ENCODE measurements at regions not wholly inside any gene's neighbourhood (a gene's known extent, or its start where the extent isn't known, plus 50 kb on each side); places are given as distances from the start of the nearest gene placed in this dataset.

DNA sequence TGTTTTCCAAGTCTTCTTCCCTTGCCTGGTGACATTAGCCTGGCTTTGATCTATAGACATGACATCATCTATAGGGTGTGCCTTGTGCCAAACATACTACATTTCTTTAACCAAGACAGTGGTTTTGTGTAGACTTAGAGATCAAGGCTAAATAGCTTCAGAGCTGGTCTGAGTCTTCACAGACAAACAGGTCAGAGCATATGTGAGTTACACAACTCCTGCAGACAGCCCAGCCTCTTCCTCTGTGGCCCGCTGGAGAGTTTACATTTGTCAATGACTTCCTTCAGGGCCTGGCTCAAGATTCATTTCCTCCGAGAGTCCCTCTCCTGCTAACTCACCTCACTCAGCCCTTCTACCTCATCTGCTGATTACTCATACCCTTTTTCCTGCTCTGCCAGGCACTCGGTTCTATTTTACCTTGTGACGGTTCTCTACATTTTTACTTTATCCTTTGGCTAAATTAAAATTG lies 73.1 kb upstream of the TANC2 start:
- H3K4me3 Mint-ChIP-seq, result no peak overlapping the region
- H3K36me3 Mint-ChIP-seq (ENCODE audit: insufficient read depth), result no peaks in the 10 kb centered on the region
- peaks cover 7% of the 10 kb centered on the region for H3K4me1 Mint-ChIP-seq (ENCODE audit: low read depth)
- H3K27me3 Mint-ChIP-seq (ENCODE audit: low read depth), result peaks cover 2% of the 10 kb centered on the region
- H3K9me3 Mint-ChIP-seq, result peaks cover 9% of the 10 kb centered on the region
- peak; percentile 60 to 80 for ATAC-seq
- no peak for DNase-seq

- ATAC-seq, result no peak
- Mint-ChIP-seq H3K27me3 (ENCODE audit: low read depth) (peaks cover 5% of the 10 kb centered on the region), H3K36me3 (ENCODE audit: insufficient read depth) (no peaks in the 10 kb centered on the region), H3K4me3 (no peak overlapping the region), H3K9me3 (peaks cover 9% of the 10 kb centered on the region), H3K4me1 (ENCODE audit: low read depth) (peaks cover 7% of the 10 kb centered on the region)
- no peak for DNase-seq
These were observed 73.9 kb upstream of the TANC2 start for GRCh38 chr17:62892061-62892675.

- no peak overlapping the region for H3K4me3 Mint-ChIP-seq
- H3K36me3 Mint-ChIP-seq (ENCODE audit: insufficient read depth), result no peaks in the 10 kb centered on the region
- ATAC-seq, result no peak
- H3K4me1 Mint-ChIP-seq (ENCODE audit: low read depth), result peaks cover 7% of the 10 kb centered on the region
- peaks cover 5% of the 10 kb centered on the region for H3K27me3 Mint-ChIP-seq (ENCODE audit: low read depth)
- H3K9me3 Mint-ChIP-seq, result peaks cover 9% of the 10 kb centered on the region
- no peak for DNase-seq
These were observed 74.4 kb upstream of the TANC2 start for GRCh38 chr17:62891659-62892058.

- Mint-ChIP-seq H3K27me3 (ENCODE audit: low read depth) (peaks cover 9% of the 10 kb centered on the region), H3K9me3 (peaks cover 9% of the 10 kb centered on the region), H3K4me1 (ENCODE audit: low read depth) (peaks cover 7% of the 10 kb centered on the region), H3K4me3 (no peak overlapping the region), H3K36me3 (ENCODE audit: insufficient read depth) (no peaks in the 10 kb centered on the region)
- DNase-seq, result no peak
- ATAC-seq, result no peak
These were observed 77.3 kb upstream of the TANC2 start for GRCh38 chr17:62888765-62889164.

DNA sequence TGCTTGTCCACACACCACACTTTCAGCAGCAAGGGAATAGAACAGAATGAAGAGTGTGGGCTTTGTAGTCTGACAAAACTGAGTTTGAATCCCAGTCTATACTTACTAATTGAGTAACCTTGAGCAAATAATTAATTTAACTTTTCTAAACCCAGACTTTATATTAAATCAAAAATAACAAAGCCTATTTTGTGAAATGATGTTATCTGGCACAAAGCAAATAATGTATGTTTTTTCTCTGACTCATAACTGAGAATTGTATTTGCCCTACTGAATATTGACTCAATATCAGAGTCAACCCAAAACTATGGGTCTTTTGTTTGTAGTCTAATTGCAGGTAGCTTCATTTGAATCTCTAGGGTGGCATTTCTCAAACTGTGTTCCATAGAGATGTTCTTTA lies 77.9 kb upstream of the TANC2 start:
- H3K27me3 Mint-ChIP-seq (ENCODE audit: low read depth), result peaks cover 9% of the 10 kb centered on the region
- H3K36me3 Mint-ChIP-seq (ENCODE audit: insufficient read depth), result no peaks in the 10 kb centered on the region
- no peak for ATAC-seq
- no peak overlapping the region for H3K4me3 Mint-ChIP-seq
- no peak for DNase-seq
- peaks cover 9% of the 10 kb centered on the region for H3K9me3 Mint-ChIP-seq
- H3K4me1 Mint-ChIP-seq (ENCODE audit: low read depth), result peaks cover 7% of the 10 kb centered on the region

GRCh38 chr17:62887437-62887836 lies 78.6 kb upstream of the TANC2 start:
- ATAC-seq (no peak), DNase-seq (no peak)
- peaks cover under 1% of the 10 kb centered on the region for H3K4me1 Mint-ChIP-seq (ENCODE audit: low read depth)
- H3K9me3 Mint-ChIP-seq, result peaks cover 9% of the 10 kb centered on the region
- no peak overlapping the region for H3K4me3 Mint-ChIP-seq
- no peaks in the 10 kb centered on the region for H3K36me3 Mint-ChIP-seq (ENCODE audit: insufficient read depth)
- peaks cover 9% of the 10 kb centered on the region for H3K27me3 Mint-ChIP-seq (ENCODE audit: low read depth)

DNA sequence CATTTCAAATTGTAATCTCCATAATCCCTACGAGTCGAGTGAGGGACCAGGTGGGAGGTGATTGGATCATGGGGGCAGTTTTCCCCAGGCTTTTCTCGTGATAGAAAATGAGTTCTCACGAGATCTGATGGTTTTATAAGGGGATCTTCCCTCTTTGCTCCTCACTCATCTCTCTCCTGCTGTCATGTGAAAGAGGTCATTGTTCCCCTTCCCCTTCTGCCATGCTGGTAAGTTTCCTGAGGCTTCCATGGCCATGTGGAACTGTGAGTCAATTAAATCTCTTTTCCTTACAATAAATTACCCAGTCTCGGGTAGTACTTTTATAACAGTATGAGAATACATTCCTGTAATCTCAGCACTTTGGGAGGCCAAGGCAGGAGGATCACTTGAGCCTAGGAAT lies 76.7 kb upstream of the MARCHF10 start:
- peaks cover 11% of the 10 kb centered on the region for H3K27me3 Mint-ChIP-seq (ENCODE audit: low read depth)
- no peak for DNase-seq
- ATAC-seq, result no peak
- peaks cover 9% of the 10 kb centered on the region for H3K9me3 Mint-ChIP-seq
- no peak overlapping the region for H3K4me3 Mint-ChIP-seq
- H3K36me3 Mint-ChIP-seq (ENCODE audit: insufficient read depth), result no peaks in the 10 kb centered on the region
- no peaks in the 10 kb centered on the region for H3K4me1 Mint-ChIP-seq (ENCODE audit: low read depth)

DNA sequence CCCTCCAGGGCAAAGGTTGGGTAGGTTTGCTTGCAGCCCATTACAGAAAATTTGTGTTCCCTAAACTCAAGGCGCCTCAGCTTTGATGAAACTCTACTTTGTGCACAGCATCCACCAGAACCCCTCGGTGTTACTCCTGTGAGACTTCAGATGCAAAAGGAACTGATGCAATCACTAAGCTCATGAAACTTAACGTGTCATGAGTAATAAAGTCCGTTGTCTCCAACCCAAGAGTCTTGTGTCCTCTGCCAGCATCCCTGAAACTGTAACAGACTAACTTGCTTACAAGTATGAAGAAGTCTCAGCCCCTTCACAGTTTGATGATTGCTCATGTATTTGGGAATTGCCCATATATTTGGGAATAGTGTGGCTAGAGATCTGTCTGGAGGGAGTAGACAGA lies 74.8 kb upstream of the MARCHF10 start:
- H3K9me3 Mint-ChIP-seq, result no peaks in the 10 kb centered on the region
- no peak for DNase-seq
- H3K27me3 Mint-ChIP-seq (ENCODE audit: low read depth), result peaks cover 12% of the 10 kb centered on the region
- no peak for ATAC-seq
- H3K4me3 Mint-ChIP-seq, result no peak overlapping the region
- no peaks in the 10 kb centered on the region for H3K36me3 Mint-ChIP-seq (ENCODE audit: insufficient read depth)
- H3K4me1 Mint-ChIP-seq (ENCODE audit: low read depth), result no peaks in the 10 kb centered on the region

GRCh38 chr17:62882284-62882683 lies 74.2 kb upstream of the MARCHF10 start:
- Mint-ChIP-seq H3K36me3 (ENCODE audit: insufficient read depth) (no peaks in the 10 kb centered on the region), H3K9me3 (no peaks in the 10 kb centered on the region), H3K4me1 (ENCODE audit: low read depth) (no peaks in the 10 kb centered on the region), H3K27me3 (ENCODE audit: low read depth) (peaks cover 9% of the 10 kb centered on the region), H3K4me3 (no peak overlapping the region)
- DNase-seq (no peak), ATAC-seq (no peak)

DNA sequence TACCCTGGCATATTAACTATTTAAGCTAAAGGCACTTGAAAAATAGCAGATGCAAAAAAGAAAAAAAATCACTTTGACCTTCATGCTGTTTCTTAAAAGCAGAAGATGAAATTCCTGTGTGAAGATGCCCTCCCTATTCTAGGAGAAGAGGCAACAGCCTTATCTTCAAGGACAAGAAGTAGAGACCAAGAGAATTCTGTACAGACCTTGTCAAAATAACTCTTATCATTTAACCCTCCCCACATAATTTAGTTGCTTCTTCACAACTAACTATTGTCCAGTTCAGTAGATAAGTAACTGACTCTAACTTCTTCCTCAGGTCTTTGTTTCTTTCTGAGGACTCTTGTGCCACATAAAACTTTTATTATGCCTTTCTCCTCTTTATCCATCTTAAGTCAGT lies 72.0 kb upstream of the MARCHF10 start:
- Mint-ChIP-seq H3K4me1 (ENCODE audit: low read depth) (no peaks in the 10 kb centered on the region), H3K36me3 (ENCODE audit: insufficient read depth) (no peaks in the 10 kb centered on the region), H3K4me3 (no peak overlapping the region), H3K9me3 (no peaks in the 10 kb centered on the region), H3K27me3 (ENCODE audit: low read depth) (peaks cover 14% of the 10 kb centered on the region)
- ATAC-seq, result no peak
- DNase-seq, result no peak

GRCh38 chr17:62876673-62877405 lies 68.7 kb upstream of the MARCHF10 start:
- Mint-ChIP-seq H3K4me1 (ENCODE audit: low read depth) (no peaks in the 10 kb centered on the region), H3K36me3 (ENCODE audit: insufficient read depth) (no peaks in the 10 kb centered on the region), H3K27me3 (ENCODE audit: low read depth) (peaks cover 22% of the 10 kb centered on the region), H3K9me3 (no peaks in the 10 kb centered on the region), H3K4me3 (no peak overlapping the region)
- DNase-seq, result no peak
- ATAC-seq, result no peak

DNA sequence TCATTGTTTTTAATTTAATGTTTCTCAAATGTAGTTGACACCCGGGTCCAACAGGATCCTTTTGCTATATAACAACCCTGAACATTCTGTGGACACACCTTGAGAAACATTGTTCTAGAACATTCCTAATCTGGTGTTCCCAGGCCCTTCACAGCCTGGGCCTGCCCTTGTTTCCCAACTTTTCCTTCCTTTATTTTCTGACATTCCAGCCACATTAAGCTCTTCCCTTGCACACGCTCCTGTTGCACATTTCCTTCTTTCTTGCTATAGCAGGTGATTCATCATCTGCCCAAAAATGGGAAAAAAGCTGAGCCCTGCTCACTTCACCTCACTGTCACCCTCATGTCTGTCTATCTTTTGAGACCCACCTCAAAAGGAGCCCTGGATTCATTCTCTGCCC lies 67.9 kb upstream of the MARCHF10 start:
- Mint-ChIP-seq H3K4me3 (no peak overlapping the region), H3K27me3 (ENCODE audit: low read depth) (peaks cover 20% of the 10 kb centered on the region), H3K36me3 (ENCODE audit: insufficient read depth) (no peaks in the 10 kb centered on the region), H3K4me1 (ENCODE audit: low read depth) (no peaks in the 10 kb centered on the region), H3K9me3 (no peaks in the 10 kb centered on the region)
- ATAC-seq, result no peak
- DNase-seq, result no peak

DNA sequence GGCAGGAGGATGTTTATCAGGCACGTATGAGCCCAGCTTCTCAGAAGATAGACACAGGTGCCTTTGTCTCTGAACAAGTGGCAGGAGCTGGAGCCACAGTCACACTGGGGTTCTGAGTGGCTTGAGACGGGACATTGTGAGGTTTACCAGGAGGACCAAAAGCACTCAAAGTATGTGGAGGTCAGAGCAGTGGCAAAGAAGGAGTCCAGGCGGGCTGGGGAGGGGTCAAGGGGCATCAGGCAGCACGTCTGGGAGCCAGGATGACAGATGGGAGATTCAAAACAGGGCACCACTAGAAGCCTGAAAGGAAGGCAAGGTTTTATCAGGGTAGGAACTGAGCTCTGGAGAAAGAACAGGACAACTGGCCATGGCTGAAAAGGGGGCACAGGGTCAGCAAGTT lies 67.2 kb upstream of the MARCHF10 start:
- Mint-ChIP-seq H3K9me3 (no peaks in the 10 kb centered on the region), H3K27me3 (ENCODE audit: low read depth) (peaks cover 24% of the 10 kb centered on the region), H3K4me3 (no peak overlapping the region), H3K36me3 (ENCODE audit: insufficient read depth) (no peaks in the 10 kb centered on the region), H3K4me1 (ENCODE audit: low read depth) (no peaks in the 10 kb centered on the region)
- no peak for ATAC-seq
- DNase-seq, result no peak

DNA sequence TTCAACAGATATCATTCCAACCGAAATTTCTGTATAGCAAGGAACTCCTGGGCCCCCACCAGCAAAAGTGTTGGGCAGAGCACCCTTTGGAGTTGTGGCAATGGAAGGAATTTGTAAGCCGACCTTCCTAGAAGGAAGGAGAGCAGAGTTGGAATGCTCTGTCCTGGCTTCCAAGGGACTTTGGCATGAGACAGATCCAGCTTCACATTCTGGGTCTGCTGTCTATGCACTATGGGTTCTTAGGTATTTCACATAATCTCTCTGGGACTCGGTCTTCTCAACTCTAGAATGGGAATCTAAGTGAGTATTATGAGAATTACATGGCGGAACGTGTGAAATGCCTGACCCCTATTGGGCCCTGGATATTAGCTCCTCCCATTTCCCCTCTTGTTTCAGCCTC lies 63.2 kb upstream of the MARCHF10 start:
- H3K27me3 Mint-ChIP-seq (ENCODE audit: low read depth), result peaks cover 34% of the 10 kb centered on the region
- no peaks in the 10 kb centered on the region for H3K9me3 Mint-ChIP-seq
- H3K36me3 Mint-ChIP-seq (ENCODE audit: insufficient read depth), result no peaks in the 10 kb centered on the region
- H3K4me3 Mint-ChIP-seq, result no peak overlapping the region
- no peak for ATAC-seq
- no peak for DNase-seq
- H3K4me1 Mint-ChIP-seq (ENCODE audit: low read depth), result no peaks in the 10 kb centered on the region

DNA sequence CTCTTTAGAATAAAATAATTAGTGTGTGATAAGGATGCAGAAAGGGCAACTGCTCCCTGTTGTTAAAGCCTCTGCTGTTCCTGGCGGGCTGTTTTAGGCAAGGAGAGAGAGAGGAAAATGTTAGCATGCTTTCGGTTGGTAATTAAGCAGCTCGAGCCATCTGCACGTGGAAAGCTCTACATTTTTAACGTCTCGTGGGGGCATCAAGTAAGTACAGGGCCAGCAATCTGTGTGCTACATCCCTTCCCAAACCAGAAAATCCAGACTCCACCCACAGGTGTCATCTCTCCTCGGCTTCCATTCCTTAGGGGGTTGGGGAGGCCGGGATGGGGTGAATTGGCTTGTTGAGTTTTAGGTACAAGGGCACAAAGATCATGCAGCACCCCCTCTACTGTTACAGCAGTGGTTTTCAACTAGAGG lies 62.4 kb upstream of the MARCHF10 start:
- Mint-ChIP-seq H3K36me3 (ENCODE audit: insufficient read depth) (no peaks in the 10 kb centered on the region), H3K4me1 (ENCODE audit: low read depth) (no peaks in the 10 kb centered on the region), H3K9me3 (no peaks in the 10 kb centered on the region), H3K4me3 (no peak overlapping the region), H3K27me3 (ENCODE audit: low read depth) (peaks cover 32% of the 10 kb centered on the region)
- ATAC-seq (no peak), DNase-seq (no peak)

All from activated T-cell treated with anti-CD3 and anti-CD28 coated beads, Interleukin-2, amount 50 U/mL, for 4 hours (primary cell).